GM21526 (cell line): ENCODE measurements at regions not wholly inside any gene's neighbourhood (a gene's known extent, or its start where the extent isn't known, plus 50 kb on each side); places are given as distances from the start of the nearest gene placed in this dataset.

Source experiments
- ATAC-seq: cut with Tn5 transposase; IDR thresholded peaks from one replicate; pipeline ENCODE4 v1.9.1; 2021; ENCODE audit warnings: moderate library complexity; ENCODE audit not compliant: unreplicated experiment, low FRiP score

DNA sequence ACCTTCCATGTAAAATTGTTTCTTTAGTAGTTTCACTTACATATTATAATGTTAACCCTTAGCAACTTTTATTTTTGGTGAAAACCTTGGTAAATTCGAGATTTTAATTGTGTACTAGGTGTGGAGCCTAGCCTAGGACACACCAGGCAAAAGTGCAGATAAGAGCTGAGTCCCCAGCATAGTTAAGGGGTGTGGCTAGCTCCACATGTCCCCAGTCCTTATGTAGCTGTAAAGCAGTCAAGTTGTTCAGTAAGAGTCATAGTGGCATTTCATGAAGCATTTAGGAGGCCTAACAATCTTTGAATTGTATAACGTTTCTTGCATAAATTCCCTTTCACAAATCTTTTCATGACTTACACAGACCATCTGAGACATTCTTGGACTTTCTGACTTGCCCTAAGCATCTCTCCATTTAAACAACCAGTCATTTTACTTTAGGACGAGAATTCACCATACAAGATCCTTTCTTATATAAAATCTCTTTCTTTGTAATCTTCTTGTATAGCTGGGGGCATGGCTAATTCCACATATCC lies 53.8 kb upstream of the INHBA start:
- no peak for ATAC-seq

DNA sequence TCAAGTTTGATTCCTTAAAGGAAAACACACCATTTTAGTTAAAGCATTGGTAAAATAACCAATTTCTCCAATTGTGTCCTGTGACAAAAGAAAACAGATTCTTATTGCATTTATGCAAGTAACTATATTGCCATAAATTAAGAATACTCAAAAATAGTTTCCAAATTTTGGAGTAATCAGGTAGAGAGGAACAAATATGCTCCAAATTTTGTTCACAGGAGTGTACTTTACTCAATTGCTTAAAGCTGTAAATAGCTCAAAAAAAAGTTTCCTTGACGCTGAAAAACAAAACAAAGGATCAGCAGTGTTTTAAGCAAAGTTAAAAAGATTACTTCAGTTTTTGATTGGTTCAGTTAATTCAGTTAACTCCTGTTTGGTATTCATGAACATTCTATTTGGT lies 52.2 kb upstream of the INHBA start:
- no peak for ATAC-seq

DNA sequence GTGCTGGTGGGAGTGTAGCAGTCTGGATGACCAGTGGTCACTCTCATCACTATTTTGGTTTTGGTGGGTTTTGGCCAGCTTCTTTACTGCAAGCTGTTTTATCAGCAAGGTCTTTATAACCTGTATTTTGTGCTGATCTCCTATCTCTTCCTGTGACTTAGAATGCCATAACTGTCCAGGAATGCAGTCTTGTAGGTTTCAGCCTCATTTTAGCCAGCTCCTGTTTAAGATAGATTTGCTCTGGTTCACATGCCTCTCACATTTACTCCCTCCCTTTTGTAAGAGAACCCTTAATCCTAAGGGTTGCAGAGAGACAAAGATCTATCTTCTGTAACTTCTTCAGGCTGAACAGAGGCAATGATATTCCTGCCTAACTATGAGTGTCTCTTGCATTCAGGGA lies 51.2 kb upstream of the INHBA start:
- ATAC-seq: no peak
